Chondrocyte (in vitro differentiated cells): ENCODE measurements at regions not wholly inside any gene's neighbourhood (a gene's known extent, or its start where the extent isn't known, plus 50 kb on each side); places are given as distances from the start of the nearest gene placed in this dataset.

Experiments used
- DNase-seq: peaks from one replicate; pipeline ENCODE4 v3.0.0; 2021; ENCODE audit warnings: mixed read lengths, low spot score
- H3K27ac Mint-ChIP-seq: one replicate; pipeline ENCODE4 v1.8.0; 2021; ENCODE audit warnings: mild to moderate bottlenecking, moderate library complexity, mixed read lengths; ENCODE audit not compliant: unreplicated experiment
- H3K27me3 Mint-ChIP-seq: 2 replicates; pipeline ENCODE4 v1.8.0; 2021; ENCODE audit warnings: low read depth, mixed read lengths
- H3K36me3 Mint-ChIP-seq: 2 replicates; pipeline ENCODE4 v1.8.0; 2021; ENCODE audit warnings: low read depth, mixed read lengths
- H3K4me1 Mint-ChIP-seq: 2 replicates; pipeline ENCODE4 v1.8.0; 2021; ENCODE audit warnings: low read depth, mild to moderate bottlenecking, mixed read lengths
- H3K4me3 Mint-ChIP-seq: one replicate; pipeline ENCODE4 v1.8.0; 2021; ENCODE audit warnings: mild to moderate bottlenecking, moderate library complexity, mixed read lengths; ENCODE audit not compliant: unreplicated experiment
- H3K9me3 Mint-ChIP-seq: 2 replicates; pipeline ENCODE4 v1.8.0; 2021; ENCODE audit warnings: low read depth, mixed read lengths
- CTCF ChIP-seq: fragments of 200-600 bp; sonication (generic); IDR thresholded peaks from 2 replicates; pipeline ENCODE4 v1.5.0; 2021; ENCODE audit warnings: antibody characterized with exemption, mild to moderate bottlenecking, moderate library complexity

- no peak for TF ChIP-seq CTCF
- Mint-ChIP-seq H3K4me1 (no peaks in the 10 kb centered on the region), H3K9me3 (no peaks in the 10 kb centered on the region), H3K4me3 (no peak overlapping the region), H3K27ac (no peak overlapping the region), H3K36me3 (no peaks in the 10 kb centered on the region), H3K27me3 (no peaks in the 10 kb centered on the region)
- no peak for DNase-seq
Measured at GRCh38 chr4:31601793-31602192, 881.6 kb downstream of the PCDH7 start.

- TF ChIP-seq CTCF = no peak
- H3K4me3 Mint-ChIP-seq = no peak overlapping the region
- H3K27me3 Mint-ChIP-seq = no peaks in the 10 kb centered on the region
- DNase-seq = no peak
- H3K36me3 Mint-ChIP-seq = no peaks in the 10 kb centered on the region
- H3K9me3 Mint-ChIP-seq = no peaks in the 10 kb centered on the region
- no peak overlapping the region for H3K27ac Mint-ChIP-seq
- no peaks in the 10 kb centered on the region for H3K4me1 Mint-ChIP-seq
Measured at GRCh38 chr4:31613946-31614623, 893.9 kb downstream of the PCDH7 start.

GRCh38 chr4:31617667-31618066 is 897.5 kb downstream of the PCDH7 start:
- Mint-ChIP-seq H3K4me3 (no peak overlapping the region), H3K4me1 (peaks cover 4% of the 10 kb centered on the region), H3K27me3 (no peaks in the 10 kb centered on the region), H3K27ac (no peak overlapping the region), H3K36me3 (no peaks in the 10 kb centered on the region), H3K9me3 (no peaks in the 10 kb centered on the region)
- no peak for DNase-seq
- TF ChIP-seq CTCF = no peak

- peaks cover 4% of the 10 kb centered on the region for H3K4me1 Mint-ChIP-seq
- H3K4me3 Mint-ChIP-seq = no peak overlapping the region
- no peaks in the 10 kb centered on the region for H3K27me3 Mint-ChIP-seq
- H3K36me3 Mint-ChIP-seq = no peaks in the 10 kb centered on the region
- TF ChIP-seq CTCF = no peak
- DNase-seq = no peak
- no peaks in the 10 kb centered on the region for H3K9me3 Mint-ChIP-seq
- no peak overlapping the region for H3K27ac Mint-ChIP-seq
Measured at GRCh38 chr4:31620476-31620875, 900.3 kb downstream of the PCDH7 start.

GRCh38 chr4:31645236-31645635 is 925.1 kb downstream of the PCDH7 start:
- Mint-ChIP-seq H3K27me3 (no peaks in the 10 kb centered on the region), H3K4me1 (no peaks in the 10 kb centered on the region), H3K9me3 (no peaks in the 10 kb centered on the region), H3K4me3 (no peak overlapping the region), H3K36me3 (no peaks in the 10 kb centered on the region), H3K27ac (no peak overlapping the region)
- DNase-seq = no peak
- no peak for TF ChIP-seq CTCF
